ENCODE measurements at regions not wholly inside any gene's neighbourhood (a gene's known extent, or its start where the extent isn't known, plus 50 kb on each side); places are given as distances from the start of the nearest gene placed in this dataset.
A peak's percentile ranks its signal among the peaks of the same experiment; 100 is the strongest.

- DNase-seq, result no peak
Measured at GRCh38 chrX:10085223-10085622, 71.6 kb upstream of the CLCN4 start.

DNA sequence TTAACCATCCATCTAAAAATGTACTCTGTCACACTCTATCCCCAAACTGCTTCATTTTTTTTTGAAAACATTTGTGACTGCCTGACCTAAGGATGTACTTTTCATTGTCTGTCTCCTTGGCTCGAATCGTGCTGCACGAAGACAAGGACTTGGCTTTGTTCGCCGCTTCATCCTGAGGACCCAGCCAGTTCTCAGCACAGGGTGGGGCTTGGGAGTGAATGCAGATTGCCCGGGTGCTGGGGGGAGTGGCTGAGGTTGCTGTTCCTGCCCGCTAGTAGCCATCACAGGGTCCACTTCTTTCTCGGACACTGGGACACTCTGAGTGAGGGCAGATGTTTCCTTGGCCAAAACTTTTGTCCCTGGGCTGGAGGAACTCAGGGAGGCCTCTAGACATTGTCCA, 70.1 kb upstream of the CLCN4 start:
- DNase-seq, result no peak

DNA sequence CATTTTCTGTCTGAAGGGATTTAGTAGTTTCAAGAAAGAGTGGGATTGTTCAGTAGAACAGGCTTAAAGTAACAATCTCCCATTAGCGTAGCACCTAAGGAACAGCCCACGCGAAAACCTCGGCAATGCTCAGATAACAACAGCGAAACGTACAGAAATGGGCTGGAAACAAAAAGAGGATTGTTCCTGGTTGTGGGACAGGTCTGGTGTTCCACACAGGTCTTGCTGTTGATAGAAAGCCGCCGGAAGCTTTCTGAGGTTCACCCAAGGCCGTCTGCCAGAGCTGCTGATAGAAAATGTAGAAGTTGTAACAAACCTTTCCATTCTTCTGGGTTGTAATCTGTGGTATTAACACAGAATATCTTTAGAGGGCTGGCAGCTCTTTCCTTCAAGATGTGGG, 69.4 kb upstream of the CLCN4 start:
- no peak for DNase-seq

GRCh38 chrX:10089378-10089795, 67.4 kb upstream of the CLCN4 start:
- DNase-seq, result no peak

GRCh38 chrX:10090319-10090718, 66.5 kb upstream of the CLCN4 start:
- no peak for DNase-seq

DNA sequence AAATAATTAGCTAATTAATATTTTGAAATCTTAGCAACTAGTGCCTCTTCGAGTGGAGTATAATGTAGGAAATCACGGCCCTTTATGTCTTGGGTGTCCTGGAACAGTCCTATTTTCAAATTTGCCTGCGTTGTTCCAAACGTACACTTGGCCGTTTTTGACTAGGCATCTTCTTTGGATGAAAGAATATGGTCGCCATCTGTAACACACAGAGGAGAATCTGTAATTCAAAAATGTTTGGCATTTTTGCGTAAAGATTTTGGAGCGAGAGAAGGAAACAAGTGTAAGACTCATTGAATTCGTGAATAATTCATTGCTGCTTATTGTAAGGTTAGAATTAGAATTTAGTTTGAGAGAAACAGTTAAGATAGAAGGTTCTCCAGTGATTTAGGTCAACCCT, 61.5 kb upstream of the CLCN4 start:
- DNase-seq, result no peak

GRCh38 chrX:10095698-10096432, 60.9 kb upstream of the CLCN4 start:
- no peak for DNase-seq

DNA sequence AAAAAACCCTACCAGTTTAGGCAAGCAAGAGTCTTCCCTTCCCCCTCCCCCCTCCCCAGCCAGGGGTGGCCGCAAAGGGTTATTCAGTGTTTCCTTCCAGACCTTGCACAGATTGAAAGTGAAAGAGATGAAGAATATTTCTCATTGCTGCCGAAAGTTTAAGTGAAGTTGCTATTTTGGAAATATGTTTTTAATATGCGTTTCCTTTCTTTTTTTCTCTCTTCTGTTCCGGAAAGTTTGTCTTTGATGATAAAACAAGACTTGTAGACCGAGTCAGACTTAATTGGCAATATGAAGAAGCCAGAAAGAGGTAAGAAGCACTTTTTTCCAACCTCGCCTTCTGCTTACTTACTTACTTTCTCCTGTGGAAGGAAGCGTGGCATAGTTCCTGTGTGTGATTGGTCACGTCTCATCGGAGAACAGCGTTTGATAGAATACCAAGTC, 58.5 kb upstream of the CLCN4 start:
- peak; percentile 61 for DNase-seq

DNA sequence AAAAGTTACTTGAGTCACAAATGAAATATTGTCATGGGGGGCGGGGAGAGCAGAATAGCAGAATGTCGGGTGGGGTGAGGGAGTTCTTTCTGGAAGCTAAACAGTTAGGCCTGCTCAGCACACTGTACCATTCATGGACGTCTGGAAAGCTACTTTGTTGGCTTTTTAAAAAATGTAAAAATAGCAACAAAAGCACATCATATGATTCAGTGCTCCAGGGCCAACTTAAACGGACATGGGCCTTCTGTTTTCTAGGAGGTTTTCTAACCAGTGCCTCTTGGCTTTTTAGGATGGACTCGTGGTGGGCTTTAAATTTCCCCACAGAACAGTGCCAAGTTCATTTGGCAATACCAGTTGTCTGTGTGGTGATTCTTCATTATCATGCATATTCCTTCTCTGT, 57.4 kb upstream of the CLCN4 start:
- DNase-seq, result no peak

DNA sequence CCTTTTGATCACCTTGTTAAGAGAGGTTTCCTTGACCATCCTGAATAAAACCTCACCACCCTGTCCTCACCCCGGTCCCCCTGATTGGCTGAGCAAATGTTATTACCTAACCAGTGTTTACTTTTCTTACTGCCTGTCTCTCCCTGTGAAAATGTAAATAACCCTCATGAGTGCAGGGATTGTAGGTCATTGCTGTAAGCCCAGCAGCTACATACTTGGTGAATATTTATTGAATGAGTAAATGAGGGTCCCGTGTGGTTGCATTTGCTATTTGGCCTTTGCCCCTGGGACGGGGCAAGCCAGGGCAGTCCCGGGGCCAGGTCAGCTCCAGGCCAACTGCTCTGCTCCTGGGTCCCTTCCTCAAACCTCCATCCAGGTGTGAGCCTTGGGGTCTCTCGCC, 55.5 kb upstream of the CLCN4 start:
- no peak for DNase-seq

GRCh38 chrX:10102046-10102704, 54.6 kb upstream of the CLCN4 start:
- no peak for DNase-seq

DNA sequence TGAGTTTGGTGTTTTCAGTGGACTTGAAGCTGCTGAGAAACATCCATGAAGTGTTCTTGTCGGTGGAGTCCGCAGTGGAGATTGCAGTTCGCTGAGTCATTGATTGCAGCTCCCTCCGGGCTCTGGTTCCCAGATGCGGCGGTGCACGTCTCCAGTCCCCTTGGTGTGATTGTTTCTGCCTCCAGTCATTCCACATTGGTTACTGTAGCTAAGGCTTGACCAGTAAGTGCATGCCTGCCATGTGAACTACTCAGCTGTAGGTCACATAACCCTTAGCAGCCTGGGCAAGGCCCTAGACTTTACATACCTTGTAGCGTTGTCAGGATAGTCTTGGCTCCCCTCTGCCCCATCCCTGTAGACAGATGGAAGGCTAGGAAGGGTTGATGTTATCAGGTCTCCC, 53.8 kb upstream of the CLCN4 start:
- DNase-seq, result no peak

DNA sequence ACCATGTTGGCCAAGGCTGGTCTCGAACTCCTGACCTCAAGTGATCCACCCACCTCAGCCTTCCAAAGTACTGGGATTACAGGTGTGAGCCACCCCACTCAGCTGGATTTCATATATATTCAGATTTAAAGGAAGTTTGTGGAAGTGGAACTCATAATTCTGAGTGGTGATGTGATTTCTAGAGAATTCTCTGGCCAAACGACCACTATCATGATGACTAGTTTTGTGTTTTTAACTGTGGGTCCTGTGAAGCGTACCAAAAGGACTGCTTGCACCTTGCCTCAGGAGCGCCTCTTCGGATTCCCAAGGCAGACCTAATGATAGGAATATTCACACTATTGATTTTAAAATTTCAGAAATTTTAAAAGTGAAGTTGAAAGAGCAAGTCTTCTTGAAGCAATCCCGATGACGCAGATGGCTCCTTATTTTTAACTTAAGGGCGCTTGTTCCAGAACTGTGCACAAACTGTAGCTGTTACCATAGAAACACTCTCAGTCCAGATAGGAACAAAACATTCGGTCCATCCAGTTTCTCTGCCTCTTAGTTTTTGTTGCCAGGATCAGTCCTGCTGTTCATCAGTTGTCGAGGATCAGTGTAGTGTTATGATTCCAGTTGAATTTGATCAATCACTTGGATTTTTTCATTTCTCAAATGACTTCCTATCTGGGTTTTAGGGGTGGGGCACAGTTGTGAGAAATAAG, 51.7 kb upstream of the CLCN4 start:
- DNase-seq, result no peak

GRCh38 chrX:10106806-10107205, 50.0 kb upstream of the CLCN4 start:
- peak; percentile 55 for DNase-seq

All from activated CD4-positive, alpha-beta T cell treated with anti-CD3 and anti-CD28 coated beads, Interleukin-2, amount 50 U/mL, for 1 hour (primary cell).